Activated CD4-positive, alpha-beta T cell treated with anti-CD3 and anti-CD28 coated beads, Interleukin-2, Interleukin-6, amounts not matched to agents 100 ng/mL and 50 ng/mL, durations not matched to agents 16 hours and 8 hours (primary cell): ENCODE measurements at regions not wholly inside any gene's neighbourhood (a gene's known extent, or its start where the extent isn't known, plus 50 kb on each side); places are given as distances from the start of the nearest gene placed in this dataset.
A peak's percentile ranks its signal among the peaks of the same experiment; 100 is the strongest.

Source experiments
- DNase-seq: peaks from one replicate; pipeline ENCODE4 v3.0.0-alpha.2; 2020

DNA sequence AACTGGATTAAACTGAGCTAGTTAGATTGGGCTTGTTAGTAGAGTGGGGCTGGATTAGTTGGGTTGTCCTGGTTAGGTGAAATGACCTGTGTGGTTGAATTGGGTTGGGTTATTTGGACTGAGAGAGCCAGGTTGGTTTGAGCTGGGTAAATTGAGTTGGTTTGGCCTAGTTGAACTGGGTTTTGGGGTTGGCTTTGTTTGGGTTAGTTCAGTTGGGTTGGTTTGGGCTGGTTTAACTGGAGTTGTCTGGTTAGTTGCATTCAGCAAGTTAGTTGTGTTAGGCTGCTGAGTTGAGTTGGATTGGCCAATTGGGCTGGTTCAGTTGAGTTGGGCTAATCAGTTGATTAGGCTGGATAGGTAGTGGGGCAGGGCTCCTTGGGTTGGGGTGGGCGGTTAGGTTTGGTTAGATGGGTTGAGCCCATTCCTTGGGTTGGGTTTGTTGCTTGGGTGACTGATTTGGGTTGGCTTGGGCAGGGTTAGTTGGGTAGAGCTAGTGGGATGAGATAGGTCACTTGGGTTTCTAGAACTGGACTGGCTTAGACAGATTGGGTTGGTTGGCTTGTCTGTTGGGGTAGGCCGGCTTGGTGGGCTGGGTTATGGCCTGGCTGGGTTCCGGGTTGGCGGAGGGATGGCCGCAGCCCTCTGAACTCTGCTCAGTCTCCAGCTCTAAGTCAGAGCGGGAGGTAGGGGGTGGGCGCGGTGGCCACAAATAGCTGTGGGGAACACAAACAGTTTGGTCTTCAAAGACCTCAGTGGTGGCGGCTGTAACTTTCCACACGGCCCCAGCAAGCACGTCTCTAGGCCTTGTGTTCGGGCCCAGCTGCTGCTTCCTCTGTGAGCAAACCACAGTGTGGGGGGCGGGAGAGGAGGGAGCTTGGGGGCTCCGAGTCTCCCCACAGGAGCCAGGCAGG lies 67.2 kb upstream of the RUNX3 start:
- no peak for DNase-seq

DNA sequence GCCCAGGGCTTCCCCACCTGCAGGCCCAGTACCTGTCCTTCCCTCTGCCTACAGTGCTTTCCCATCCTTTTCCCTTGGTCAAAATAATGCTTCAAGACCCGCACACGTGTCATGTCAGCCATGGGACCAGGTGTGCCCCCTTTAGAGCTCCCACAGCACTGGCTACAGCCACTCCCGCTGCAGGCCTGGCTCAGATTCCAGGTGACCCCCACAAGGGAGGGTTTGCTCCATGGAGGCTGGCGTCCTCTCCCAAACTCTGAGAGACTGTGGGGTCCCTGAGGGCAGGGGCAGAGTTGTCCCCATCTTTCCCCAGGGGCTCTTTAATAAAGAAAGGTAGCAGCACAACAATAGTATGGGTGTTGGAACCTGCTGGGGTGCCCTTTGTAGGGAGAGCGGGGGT lies 66.4 kb upstream of the RUNX3 start:
- no peak for DNase-seq

DNA sequence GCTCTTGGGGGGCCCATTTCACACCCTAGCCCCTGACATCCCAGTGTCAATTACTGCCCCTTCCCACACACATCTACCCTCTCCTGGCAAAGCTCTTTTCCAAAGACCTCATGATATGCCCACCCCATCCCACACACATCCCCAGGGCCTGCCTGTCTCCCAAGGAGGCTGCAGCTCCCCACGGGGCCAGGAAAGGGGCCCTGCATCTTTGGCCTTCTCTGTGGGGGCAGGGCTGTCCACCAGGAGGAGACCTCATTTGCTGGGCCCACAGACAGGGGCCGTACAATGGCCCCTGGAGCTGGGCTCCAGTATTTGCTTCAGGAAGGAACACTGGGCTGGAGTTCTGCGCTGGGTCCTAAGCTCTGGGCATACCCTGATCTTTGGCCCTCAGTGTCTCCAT lies 65.6 kb upstream of the RUNX3 start:
- DNase-seq, result no peak

DNA sequence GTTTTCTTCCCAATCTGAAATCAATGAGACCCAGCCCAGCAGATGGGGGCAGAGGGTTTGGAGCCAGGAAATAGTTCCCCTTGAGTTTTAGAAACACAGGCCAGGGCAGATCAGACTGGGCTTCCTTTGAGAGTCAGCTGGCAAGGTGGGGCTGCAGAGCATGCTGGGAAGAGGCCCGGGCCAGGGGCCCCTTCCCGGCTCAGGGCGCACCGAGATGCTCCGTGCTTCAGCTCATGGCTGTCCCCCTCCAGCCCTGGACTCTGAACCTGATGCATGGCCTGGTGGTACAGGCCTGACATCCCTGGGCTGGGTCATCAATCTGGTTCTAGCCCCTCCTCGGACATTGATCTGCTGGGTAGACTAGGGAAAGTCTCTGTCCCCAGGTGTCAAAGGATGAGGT lies 65.1 kb upstream of the RUNX3 start:
- no peak for DNase-seq

DNA sequence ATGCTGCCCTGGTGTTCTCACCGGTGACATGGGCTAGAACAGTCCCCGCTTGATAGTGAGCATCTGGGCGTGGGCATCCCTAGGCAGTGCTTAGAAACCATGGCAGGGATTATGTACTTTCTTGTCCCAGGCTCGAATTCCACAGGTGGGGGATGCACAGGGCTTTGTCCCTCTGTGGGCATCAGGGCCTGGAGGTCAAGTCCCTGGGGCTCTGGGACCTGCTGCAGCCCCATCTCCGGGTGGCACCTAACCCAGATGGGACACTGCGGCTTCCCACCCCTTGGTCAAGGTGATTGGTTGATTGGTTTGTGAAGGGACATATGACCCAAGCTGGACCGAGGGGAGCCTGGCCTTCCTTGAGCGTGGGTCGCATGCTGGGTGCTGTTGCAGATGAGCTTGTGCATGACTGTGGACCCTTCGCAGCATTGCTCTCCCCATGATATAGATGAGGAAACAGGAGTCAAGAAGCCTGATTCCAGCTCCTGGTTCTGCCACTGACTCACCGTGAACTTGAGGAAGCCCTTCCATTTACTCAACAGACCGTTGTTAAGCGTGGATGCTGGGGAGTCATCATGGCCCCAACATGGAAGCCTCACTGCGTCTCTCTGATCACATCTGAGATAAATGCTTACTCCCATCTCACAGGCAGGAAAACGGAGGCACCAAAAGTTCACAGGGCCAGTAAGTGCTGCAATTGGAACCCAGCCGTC lies 64.0 kb upstream of the RUNX3 start:
- no peak for DNase-seq

DNA sequence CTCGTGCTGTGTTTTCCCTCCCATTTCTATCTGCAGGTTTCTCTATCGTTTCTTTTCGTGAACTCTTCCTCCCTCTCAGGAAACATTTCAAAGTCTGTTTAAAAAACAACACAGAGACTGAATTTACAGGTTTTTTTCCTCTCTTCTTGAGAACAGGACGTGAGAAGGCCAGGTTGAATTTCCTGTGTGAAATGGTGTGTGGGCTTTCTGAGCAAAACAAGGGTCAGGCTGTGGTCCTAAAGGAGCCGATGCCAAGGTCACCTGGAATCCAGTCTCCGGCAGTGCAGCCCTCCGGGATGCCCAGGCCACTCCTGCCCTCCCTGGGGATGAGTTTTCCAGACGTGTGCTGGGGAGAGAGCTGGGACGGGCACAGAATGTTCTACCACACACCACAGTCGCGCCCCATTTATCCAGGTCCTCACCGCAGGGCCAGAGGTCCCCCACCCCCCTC lies 62.7 kb upstream of the RUNX3 start:
- DNase-seq, result peak; percentile 54

DNA sequence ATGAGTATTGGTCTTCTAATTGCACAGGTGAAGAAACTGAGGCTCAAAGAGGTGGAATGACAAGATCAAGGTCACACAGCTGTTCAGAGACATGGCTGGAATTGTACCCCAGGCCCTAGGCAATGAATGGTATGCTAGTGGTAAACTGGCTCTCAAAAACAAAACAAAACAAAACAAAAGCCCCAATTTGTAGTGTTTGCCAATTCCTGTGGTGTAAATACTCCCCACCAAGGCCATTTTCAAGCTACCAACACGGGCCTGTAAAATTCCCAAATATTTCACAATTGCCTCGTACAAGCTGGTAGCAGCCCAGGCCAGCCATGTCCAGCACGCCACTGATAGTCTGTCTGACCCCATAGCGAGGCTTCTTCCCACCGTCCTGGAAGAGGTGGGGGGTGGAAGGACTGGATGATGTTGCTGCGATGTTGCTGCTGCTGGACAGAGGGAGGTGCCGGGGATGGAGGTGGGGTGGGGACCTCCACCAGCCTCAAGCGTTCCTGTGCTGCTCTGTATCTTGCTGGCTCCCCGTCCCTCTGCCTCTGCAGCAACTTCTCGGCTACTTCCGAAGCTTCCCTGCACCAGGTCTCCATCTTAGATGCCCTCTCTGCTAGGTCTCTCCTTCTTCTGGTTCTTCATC lies 62.2 kb upstream of the RUNX3 start:
- no peak for DNase-seq

DNA sequence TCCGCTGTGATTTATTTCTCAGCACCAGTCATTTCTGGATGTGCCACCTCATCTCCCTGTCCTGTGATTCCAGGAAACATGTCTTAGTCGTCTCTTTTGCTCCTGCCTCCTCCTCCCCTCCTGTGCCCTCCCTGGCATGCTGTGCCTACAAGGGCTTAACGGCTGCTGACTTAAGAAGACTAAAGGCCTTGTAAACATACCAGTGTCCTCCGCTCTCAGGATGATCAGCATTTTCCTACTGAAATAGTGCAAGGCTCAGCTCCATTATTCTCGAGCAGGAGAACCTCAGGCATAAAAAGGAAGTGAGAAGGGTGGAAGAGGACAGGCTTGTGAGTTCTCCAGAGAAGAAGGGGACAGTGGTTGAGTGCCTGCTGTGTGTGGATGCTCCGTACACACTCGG lies 61.6 kb upstream of the RUNX3 start:
- DNase-seq, result peak; percentile 78

DNA sequence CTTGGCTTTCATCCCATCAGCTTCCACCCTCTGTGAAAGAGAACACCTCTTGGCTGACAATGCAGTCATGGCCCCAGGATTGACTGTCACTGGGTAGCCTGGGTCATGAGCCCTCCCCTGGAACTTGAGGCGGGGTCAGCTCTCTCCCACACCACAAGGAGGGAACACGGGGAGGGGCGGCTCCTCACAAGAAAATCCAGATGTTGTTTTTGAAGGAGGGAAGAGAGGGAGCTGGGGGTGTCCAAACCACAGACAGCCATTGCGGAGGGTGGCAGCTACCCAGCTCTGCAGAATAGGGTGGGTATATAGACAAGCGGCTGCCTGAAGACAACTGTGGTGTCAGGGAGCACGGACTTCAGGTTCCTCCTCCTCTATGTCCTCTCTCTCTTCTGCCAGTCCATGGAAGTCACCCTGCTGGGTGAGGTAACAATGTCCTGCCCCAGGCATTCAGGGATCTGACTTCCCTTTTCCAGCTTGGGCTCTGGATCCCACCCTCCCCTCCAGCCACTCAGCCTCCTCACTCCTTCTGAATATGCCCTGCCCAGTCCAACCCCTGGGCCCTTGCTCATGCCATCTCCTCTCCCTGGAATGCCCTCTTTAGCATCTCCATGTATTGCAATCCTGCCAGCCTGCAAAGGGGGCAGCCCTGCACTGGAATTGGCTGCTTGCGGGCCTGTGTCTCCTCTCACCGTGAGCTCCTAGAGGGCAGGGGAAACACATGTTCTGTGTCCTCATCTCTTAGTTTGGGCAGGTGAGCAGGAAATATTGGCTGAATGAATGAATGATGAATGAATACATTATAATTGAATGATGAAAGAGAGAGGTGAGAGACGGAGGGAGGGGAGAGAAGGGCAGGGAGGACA lies 60.9 kb upstream of the RUNX3 start:
- peak; percentile 38 for DNase-seq

DNA sequence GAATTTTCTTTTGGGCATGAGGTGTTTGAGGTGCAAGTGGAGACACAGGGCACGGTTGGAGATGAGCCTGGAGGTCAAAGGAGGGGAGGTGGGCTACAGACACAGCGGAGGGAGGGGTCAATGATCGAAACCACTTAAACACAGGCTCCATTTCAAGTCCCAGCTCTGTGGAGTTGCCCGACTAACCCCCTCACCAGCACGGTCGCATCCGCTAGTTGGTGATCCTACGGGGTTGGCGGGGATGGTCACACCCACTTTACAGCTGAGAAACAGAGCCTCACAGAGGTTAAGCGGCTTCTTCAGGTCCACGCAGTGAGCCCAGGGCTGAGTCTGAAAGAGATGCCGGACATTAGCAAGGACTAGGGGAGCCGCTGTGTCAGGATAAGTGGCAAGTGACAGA lies 60.1 kb upstream of the RUNX3 start:
- DNase-seq, result no peak

DNA sequence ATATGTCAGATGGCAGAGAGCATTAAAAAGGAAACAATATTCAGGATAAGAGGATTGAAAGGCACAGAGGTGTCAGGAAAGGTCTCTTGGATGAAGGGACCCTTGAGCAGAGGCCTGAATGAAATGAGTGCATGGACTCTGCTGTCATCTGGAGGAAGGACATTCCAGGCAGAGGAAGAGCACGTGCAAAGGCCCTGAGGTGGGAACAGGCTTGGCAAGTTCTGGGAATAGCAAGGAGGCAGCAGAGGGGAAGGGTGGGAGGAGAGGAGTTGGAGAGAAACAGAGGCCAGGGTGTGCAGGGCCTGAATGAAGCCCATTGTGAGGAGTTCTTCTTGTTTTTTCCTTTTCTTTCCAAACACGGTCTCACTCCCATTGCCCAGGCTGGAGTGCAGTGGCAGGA lies 59.0 kb upstream of the RUNX3 start:
- no peak for DNase-seq

DNA sequence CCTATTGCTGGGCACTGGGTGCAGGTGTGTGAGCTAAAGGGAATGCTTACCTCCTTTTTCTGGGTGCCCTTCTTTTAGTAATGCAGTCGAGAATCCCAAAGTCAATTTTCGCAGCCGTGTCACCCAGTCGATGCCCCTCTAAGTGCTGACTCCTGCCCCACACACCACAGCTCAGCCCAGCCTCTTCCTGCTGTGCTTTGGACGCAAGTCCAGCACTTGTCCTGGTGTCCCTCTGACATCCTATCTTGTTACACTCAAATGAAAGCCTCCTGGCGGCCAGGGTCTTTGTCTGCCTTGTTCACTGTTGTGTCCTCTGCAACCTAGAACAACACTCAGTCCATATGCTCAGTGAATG lies 58.5 kb upstream of the RUNX3 start:
- no peak for DNase-seq

DNA sequence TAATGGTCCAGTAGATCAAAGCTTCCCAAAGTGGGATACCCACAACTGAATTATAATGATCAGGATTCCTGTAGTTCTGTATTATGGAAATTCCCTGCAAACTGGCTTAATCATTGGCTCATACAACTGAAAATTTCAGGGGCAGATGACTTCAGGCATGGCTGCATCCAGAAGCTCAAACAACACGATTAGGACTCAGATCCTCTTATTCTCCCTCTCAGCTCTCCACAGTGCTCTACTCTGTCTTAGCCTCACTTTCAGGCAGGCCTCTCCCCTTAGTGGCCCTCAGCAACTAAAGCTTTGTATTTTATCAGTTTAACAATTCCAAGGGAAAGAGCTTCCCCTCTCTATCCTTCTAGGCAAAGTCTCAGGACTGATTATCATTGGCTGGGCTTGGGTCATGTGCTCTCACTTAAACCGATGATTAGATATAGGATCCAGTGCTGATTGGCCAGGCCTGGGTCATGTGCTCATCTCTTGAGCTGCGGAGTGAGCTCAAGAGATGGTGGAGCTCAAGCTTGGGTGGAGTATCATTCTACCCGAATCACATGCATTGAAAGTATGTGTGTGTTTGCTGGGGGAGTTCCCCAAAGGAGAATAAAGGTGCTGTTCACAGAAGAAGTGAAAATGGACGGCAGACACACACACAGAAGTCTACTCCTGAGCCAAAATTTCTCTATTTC lies 57.9 kb upstream of the RUNX3 start:
- no peak for DNase-seq

DNA sequence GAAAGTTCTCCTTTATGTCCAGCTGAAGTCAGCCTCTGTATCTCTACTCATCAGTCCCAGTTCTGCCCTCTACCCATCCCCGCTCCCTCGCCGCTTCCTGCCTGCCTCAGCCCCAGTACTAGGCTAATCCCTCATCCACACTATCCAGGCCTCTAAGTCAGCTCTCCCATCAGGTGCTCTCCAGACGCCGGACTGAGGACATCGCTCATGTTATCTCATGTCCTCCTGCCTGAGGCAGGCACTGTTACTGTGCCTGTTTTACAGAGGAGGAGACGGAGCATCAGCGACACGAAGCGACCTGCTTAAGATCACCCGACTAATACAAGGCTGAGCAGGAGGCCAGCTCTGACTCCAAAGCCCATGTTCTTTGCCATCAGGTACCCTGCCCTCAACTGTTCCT lies 57.3 kb upstream of the RUNX3 start:
- DNase-seq, result no peak

DNA sequence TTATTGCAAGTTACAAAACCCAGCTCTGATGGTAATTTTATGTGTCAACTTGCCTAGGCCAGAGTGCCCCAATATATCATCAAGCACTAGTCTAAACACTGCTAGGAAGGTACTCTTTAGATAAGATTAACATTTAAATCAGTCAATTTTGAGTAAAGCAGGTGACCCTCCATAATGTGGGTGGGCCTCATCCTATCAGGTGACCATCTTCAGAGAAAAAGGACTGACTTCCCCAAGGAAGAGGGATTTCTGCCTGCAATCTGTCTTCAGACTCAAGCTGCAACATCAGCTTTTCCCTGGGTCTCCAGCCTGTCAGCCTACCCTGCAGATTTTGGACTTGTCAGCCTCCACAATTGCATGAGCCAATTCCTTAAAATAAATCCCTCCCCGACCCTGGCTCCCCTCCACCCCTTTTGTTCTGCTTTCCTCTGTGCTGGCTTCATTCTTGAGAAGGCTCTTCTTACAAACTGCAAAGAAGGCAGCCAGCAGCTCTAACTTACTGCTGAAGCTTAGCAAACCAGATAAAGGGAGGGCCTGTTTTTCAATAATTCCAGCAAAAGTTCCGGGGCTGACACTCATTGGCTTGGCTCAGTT lies 56.4 kb upstream of the RUNX3 start:
- DNase-seq, result no peak

DNA sequence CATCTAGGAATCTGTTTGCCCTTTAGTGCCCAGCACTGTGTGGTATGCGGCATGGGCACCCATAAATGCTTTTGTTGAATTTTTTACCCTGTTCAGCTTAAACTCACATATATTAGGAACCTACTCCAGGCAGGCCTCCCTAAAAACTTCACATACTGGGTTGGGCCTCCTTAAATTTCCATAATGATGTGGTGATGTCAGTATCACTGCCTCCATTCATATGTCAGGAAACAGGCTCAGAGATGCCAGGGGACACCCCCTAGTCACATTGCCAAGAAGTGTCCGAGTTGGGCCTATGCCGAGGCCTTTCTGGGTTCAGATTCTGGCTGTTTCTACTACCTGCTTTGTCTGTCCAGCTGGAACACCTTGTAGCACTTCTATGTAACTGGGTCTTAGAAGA lies 55.7 kb upstream of the RUNX3 start:
- DNase-seq, result no peak

DNA sequence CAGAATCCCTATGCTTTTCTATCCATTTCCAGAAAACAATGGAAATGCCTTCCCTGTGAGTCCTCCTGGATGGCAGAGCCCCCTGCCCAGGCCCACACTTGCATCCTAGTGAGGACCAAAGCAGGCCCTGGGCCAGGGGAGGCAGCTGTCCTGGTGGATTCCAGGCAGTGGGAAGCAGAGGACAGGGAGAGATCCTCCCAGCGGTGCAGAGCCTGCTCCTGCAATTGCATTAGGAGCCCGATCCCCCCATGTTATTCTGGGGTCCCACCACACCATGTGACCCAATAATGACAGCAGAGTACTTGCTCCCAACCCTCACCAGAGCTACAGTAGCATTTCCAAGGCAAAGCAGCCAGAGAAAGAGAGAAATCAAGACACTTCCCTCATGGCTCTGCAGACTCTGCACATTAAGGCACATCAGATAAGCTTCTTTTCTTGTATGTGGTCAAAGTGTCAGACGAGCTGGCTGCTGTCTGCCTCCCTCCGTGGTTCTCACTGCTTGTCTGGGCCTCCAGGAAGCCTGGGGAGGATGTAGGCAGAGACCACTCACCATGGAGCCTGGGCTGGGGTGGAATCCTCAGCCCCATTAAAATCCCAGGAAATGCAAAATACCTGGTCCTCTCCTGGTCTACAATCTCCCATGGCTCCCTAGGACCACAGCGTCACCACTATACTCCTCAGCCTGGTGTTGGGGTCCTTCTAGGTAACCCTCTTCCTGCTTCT lies 54.9 kb upstream of the RUNX3 start:
- peak; percentile 58 for DNase-seq

DNA sequence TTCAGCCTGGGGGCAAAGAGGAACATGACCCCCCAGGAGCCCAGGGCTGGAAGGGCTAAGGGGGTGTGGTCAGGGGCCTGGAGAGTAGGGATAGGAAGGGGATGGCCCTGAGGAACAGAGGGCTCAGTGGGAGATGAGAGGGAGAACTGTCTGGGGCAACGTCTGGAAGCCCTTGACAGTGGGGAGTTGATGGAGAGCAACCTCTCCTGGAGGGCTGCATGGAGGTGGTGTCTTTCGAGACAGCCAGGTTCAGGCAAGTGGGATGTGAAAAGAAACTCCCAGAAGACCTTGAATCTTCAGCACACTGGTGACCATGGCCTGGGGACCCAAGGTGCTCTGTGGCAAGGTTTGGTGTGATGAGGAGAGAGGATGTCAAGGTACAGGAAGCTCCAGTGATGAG lies 54.2 kb upstream of the RUNX3 start:
- no peak for DNase-seq

DNA sequence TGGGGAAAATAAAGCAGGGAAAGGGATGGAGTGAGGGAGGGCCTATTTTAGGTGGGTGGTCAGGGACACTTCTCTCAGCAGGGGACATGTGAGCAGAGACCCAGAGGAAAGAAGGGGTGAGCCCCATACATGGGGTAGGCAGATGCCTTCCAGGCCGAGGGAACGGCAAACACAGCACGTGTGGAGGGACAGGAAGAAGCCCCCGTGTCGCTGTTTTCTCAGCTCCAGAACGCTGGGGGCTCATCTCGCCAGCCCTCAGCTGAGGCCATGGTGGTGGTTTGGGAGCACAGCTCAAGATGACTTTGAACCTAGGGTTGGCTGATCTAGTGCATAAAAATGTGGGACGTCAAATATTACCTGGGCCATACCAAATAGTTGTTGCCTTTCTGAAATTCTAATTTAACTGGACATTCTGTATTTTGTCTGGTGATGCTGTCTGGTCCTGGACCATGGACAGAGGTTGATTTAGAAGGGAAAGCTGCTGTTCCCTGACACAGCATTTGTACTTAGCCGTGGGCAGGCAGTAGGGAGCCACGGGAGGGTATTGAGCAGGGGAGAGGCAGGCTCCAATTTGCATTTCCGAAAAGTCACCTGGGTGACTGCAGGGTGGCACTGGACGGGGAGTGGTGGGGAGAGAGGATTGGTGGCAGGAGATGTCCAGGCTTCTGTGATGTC lies 53.1 kb upstream of the RUNX3 start:
- no peak for DNase-seq

DNA sequence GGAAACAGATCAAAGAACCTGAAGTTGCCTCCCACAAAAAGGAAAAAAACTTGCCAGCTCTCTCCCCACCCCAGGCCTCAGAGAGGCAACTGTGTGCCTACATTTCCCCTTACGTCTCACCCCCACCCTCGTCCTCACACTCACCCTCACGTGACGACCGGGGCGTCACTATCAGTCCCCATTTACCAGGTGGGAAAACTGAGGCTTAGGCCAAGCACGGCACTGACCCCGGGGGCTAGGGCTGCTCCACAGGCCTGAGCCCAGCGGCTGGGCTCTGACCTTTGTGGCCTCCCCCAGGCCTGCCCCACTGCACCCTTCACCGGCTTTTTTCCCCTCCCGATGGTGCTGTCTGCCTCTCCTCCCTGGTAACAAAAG lies 51.5 kb upstream of the RUNX3 start:
- DNase-seq, result peak; percentile 53
